ENCODE measurements at regions not wholly inside any gene's neighbourhood (a gene's known extent, or its start where the extent isn't known, plus 50 kb on each side); places are given as distances from the start of the nearest gene placed in this dataset.
"Not testable (repeated sequence)": the region's sequence is repeated elsewhere in the genome, so short reads cannot be mapped to it uniquely, and the experiment has no call there.

GRCh38 chr3:10109-10996 is 186.2 kb upstream of the CHL1 start:
- H3K4me3 ChIP-seq (ENCODE audit: low read depth, low read length) = not testable (repeated sequence)

GRCh38 chr3:11734-12133 is 184.8 kb upstream of the CHL1 start:
- peak overlapping the region; percentile 45 for H3K4me3 ChIP-seq (ENCODE audit: low read depth, low read length)

- no peak overlapping the region for H3K4me3 ChIP-seq (ENCODE audit: low read depth, low read length)
These were observed 181.9 kb upstream of the CHL1 start for GRCh38 chr3:14652-15051.

GRCh38 chr3:16366-16765 is 180.2 kb upstream of the CHL1 start:
- no peak overlapping the region for H3K4me3 ChIP-seq (ENCODE audit: low read depth, low read length)

GRCh38 chr3:20421-20820 is 176.1 kb upstream of the CHL1 start:
- H3K4me3 ChIP-seq (ENCODE audit: low read depth, low read length) = no peak overlapping the region

- H3K4me3 ChIP-seq (ENCODE audit: low read depth, low read length) = no peak overlapping the region
These were observed 172.6 kb upstream of the CHL1 start for GRCh38 chr3:24006-24405.

GRCh38 chr3:25056-25455 is 171.5 kb upstream of the CHL1 start:
- H3K4me3 ChIP-seq (ENCODE audit: low read depth, low read length) = no peak overlapping the region

- H3K4me3 ChIP-seq (ENCODE audit: low read depth, low read length) = not testable (repeated sequence)
These were observed 160.6 kb upstream of the CHL1 start for GRCh38 chr3:35985-36384.

- H3K4me3 ChIP-seq (ENCODE audit: low read depth, low read length) = not testable (repeated sequence)
These were observed 153.5 kb upstream of the CHL1 start for GRCh38 chr3:42871-43744.

GRCh38 chr3:44028-44676 is 152.4 kb upstream of the CHL1 start:
- H3K4me3 ChIP-seq (ENCODE audit: low read depth, low read length) = no peak overlapping the region

GRCh38 chr3:44941-45340 is 151.6 kb upstream of the CHL1 start:
- not testable (repeated sequence) for H3K4me3 ChIP-seq (ENCODE audit: low read depth, low read length)

GRCh38 chr3:46576-46975 is 150.0 kb upstream of the CHL1 start:
- no peak overlapping the region for H3K4me3 ChIP-seq (ENCODE audit: low read depth, low read length)

- not testable (repeated sequence) for H3K4me3 ChIP-seq (ENCODE audit: low read depth, low read length)
These were observed 143.1 kb upstream of the CHL1 start for GRCh38 chr3:53441-53840.

- no peak overlapping the region for H3K4me3 ChIP-seq (ENCODE audit: low read depth, low read length)
These were observed 142.3 kb upstream of the CHL1 start for GRCh38 chr3:54240-54639.

- H3K4me3 ChIP-seq (ENCODE audit: low read depth, low read length) = no peak overlapping the region
These were observed 139.9 kb upstream of the CHL1 start for GRCh38 chr3:56672-57071.

GRCh38 chr3:59854-60253 is 136.7 kb upstream of the CHL1 start:
- H3K4me3 ChIP-seq (ENCODE audit: low read depth, low read length) = no peak overlapping the region

- H3K4me3 ChIP-seq (ENCODE audit: low read depth, low read length) = no peak overlapping the region
These were observed 133.3 kb upstream of the CHL1 start for GRCh38 chr3:63095-63765.

- H3K4me3 ChIP-seq (ENCODE audit: low read depth, low read length) = no peak overlapping the region
These were observed 126.9 kb upstream of the CHL1 start for GRCh38 chr3:69690-70089.

GRCh38 chr3:72776-73175 is 123.8 kb upstream of the CHL1 start:
- H3K4me3 ChIP-seq (ENCODE audit: low read depth, low read length) = no peak overlapping the region

- no peak overlapping the region for H3K4me3 ChIP-seq (ENCODE audit: low read depth, low read length)
These were observed 123.3 kb upstream of the CHL1 start for GRCh38 chr3:73271-73670.

GRCh38 chr3:74676-75243 is 121.8 kb upstream of the CHL1 start:
- H3K4me3 ChIP-seq (ENCODE audit: low read depth, low read length) = no peak overlapping the region

Data from iPS-11a (cell line).